Trophoblast cell (in vitro differentiated cells and primary cell): ENCODE measurements at regions not wholly inside any gene's neighbourhood (a gene's known extent, or its start where the extent isn't known, plus 50 kb on each side); places are given as distances from the start of the nearest gene placed in this dataset.

Experiments
- DNase-seq, 2 donors: peaks; one replicate each; pipeline ENCODE4 v3.0.0-alpha.2; 2016
- H2AFZ ChIP-seq: 2 replicates; pipeline ENCODE4 v1.6.1; 2013; ENCODE audit warnings: low read length, moderate library complexity, mild to moderate bottlenecking; ENCODE audit not compliant: insufficient read depth, poor library complexity
- H2AK5ac ChIP-seq: 2 replicates; pipeline ENCODE4 v1.6.1; 2013; ENCODE audit warnings: mild to moderate bottlenecking, low read length
- H2BK120ac ChIP-seq: 2 replicates; pipeline ENCODE4 v1.6.1; 2013; ENCODE audit warnings: low read length, mild to moderate bottlenecking, moderate library complexity; ENCODE audit not compliant: insufficient read depth, poor library complexity
- H2BK12ac ChIP-seq: 2 replicates; pipeline ENCODE4 v1.6.1; 2013; ENCODE audit warnings: mild to moderate bottlenecking, low read length, moderate library complexity
- H2BK5ac ChIP-seq: 2 replicates; pipeline ENCODE4 v1.6.1; 2013; ENCODE audit warnings: low read length, low read depth, moderate library complexity, mild to moderate bottlenecking; ENCODE audit not compliant: poor library complexity
- H3K14ac ChIP-seq: 2 replicates; pipeline ENCODE4 v1.6.1; 2013; ENCODE audit warnings: mild to moderate bottlenecking, low read length
- H3K18ac ChIP-seq: 2 replicates; pipeline ENCODE4 v1.6.1; 2013; ENCODE audit warnings: mild to moderate bottlenecking, low read length
- H3K23ac ChIP-seq: 2 replicates; pipeline ENCODE4 v1.6.1; 2013; ENCODE audit warnings: low read length
- H3K27ac ChIP-seq: 2 replicates; pipeline ENCODE4 v1.5.1; 2013; ENCODE audit warnings: low read depth, mild to moderate bottlenecking, inconsistent platforms, low read length, moderate library complexity
- H3K27me3 ChIP-seq: 2 replicates; pipeline ENCODE4 v1.6.1; 2013; ENCODE audit warnings: inconsistent platforms, mild to moderate bottlenecking, low read length, moderate library complexity; ENCODE audit not compliant: insufficient read depth
- H3K36me3 ChIP-seq, 2 experiments: 1 replicate in 1 of 2; 2 replicates in 1 of 2; pipeline ENCODE4 v1.6.1; 2013; ENCODE audit warnings: low read length in 2 of 2, mild to moderate bottlenecking in 2 of 2, moderate library complexity in 1 of 2; ENCODE audit not compliant: insufficient read depth in 2 of 2, control insufficient read depth in 1 of 2
- H3K4ac ChIP-seq: 2 replicates; pipeline ENCODE4 v1.6.1; 2013; ENCODE audit warnings: low read depth, mild to moderate bottlenecking, low read length, moderate library complexity
- H3K4me1 ChIP-seq, 2 experiments: 1 replicate in 1 of 2; 2 replicates in 1 of 2; pipeline ENCODE4 v1.6.1; 2013; ENCODE audit warnings: low read length in 2 of 2, mild to moderate bottlenecking in 2 of 2, moderate library complexity in 1 of 2; ENCODE audit not compliant: insufficient read depth in 2 of 2, control insufficient read depth in 1 of 2
- H3K4me2 ChIP-seq: 2 replicates; pipeline ENCODE4 v1.6.1; 2013; ENCODE audit warnings: inconsistent platforms, mild to moderate bottlenecking, low read length, moderate library complexity
- H3K4me3 ChIP-seq: 2 replicates; pipeline ENCODE4 v1.5.1; 2013; ENCODE audit warnings: mild to moderate bottlenecking, low read depth, low read length, inconsistent platforms
- H3K79me1 ChIP-seq: one replicate; pipeline ENCODE4 v1.6.1; 2013; ENCODE audit warnings: low read length
- H3K79me2 ChIP-seq: 2 replicates; pipeline ENCODE4 v1.6.1; 2013; ENCODE audit warnings: low read length, mild to moderate bottlenecking; ENCODE audit not compliant: control insufficient read depth, insufficient read depth, poor library complexity
- H3K9ac ChIP-seq: 2 replicates; pipeline ENCODE4 v1.6.1; 2013; ENCODE audit warnings: mild to moderate bottlenecking, low read length
- H3K9me3 ChIP-seq: 2 replicates; pipeline ENCODE4 v1.6.1; 2013; ENCODE audit warnings: low read depth, mild to moderate bottlenecking, control low read depth, inconsistent platforms, low read length; ENCODE audit not compliant: insufficient read depth
- H4K12ac ChIP-seq: 2 replicates; pipeline ENCODE4 v1.6.1; 2013; ENCODE audit warnings: low read depth, mild to moderate bottlenecking, low read length, moderate library complexity
- H4K8ac ChIP-seq: 2 replicates; pipeline ENCODE4 v1.6.1; 2013; ENCODE audit warnings: low read depth, mild to moderate bottlenecking, low read length, moderate library complexity
- H4K91ac ChIP-seq: one replicate; pipeline ENCODE4 v1.6.1; 2013; ENCODE audit warnings: low read depth, mild to moderate bottlenecking, low read length, moderate library complexity
- WGBS: extraction: QIAGEN DNeasy Blood & Tissue Kit; methylation state at CpG from one replicate; pipeline ENCODE4 v1.1.7; 2013; ENCODE audit warnings: missing lambda C conversion rate; ENCODE audit not compliant: insufficient read length, insufficient coverage; ENCODE audit errors: extremely low coverage; 5-methylcytosine and 5-hydroxymethylcytosine counted together

DNA sequence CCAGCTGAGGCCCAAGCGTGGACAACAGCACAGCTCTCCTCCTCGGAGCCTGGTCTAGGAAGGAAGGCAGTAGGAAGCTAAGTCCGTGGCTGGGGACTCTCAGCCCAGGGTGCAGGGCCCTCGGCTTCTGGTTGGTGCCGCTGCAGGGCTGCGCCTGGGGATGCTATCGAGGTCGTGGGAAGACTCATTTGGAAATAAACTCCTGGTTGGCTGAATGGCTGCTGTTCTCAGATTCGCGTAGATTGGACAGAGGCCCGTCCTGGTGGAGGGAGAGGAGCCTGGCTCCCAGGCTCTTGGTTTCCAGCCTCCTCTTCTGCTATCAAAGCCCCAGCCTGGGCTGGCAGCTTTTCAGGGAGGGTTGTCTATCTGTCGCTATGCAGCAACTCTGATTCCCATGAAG, 152.6 kb upstream of the FZD8 start:
- Histone ChIP-seq H2BK120ac (no peak overlapping the region), H3K27me3 (no peaks in the 10 kb centered on the region), H3K9me3 (no peaks in the 10 kb centered on the region), H3K18ac (no peak overlapping the region), H2AK5ac (no peak overlapping the region), H3K4me2 (no peak overlapping the region), H3K23ac (no peak overlapping the region), H3K79me1 (no peaks in the 10 kb centered on the region), H2BK12ac (no peak overlapping the region), H3K27ac (no peak overlapping the region), H3K36me3 (no peaks in the 10 kb centered on the region), H4K8ac (no peak overlapping the region), H3K14ac (no peak overlapping the region), H3K4me1 (peaks cover 2 to 3% of the 10 kb centered on the region in 2 experiments), H4K91ac (no peak overlapping the region), H3K4me3 (no peak overlapping the region), H2BK5ac (no peak overlapping the region), H4K12ac (peak overlapping the region; percentile 7), H3K4ac (no peak overlapping the region), H3K9ac (no peak overlapping the region), H3K79me2 (no peaks in the 10 kb centered on the region), H2AFZ (no peak overlapping the region)
- no CpG with 5 or more reads among the region's 12 CpGs for WGBS
- DNase-seq: no peak

DNA sequence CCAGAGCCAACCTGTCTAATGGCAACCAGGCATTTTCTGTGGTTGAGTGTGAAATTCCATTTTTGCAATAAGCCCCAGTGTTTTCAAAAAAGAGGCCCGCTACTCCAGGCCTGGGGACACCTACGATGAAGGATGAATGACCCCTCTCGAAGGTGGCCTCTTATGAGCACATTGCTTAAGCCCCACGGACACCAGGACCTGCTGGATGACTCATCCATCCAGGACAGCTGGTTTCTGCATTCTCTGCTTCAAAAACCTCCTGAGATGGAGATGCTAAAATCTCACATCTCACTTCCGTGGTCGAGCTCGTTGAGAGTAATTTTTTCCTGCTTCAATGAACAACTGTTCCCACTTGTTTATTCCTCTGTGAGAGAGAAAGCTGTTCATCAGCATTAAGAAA, 150.2 kb upstream of the FZD8 start:
- H3K4ac ChIP-seq: no peak overlapping the region
- peak in 1 of 2 donors; percentile 12 for DNase-seq
- no peaks in the 10 kb centered on the region for H3K27me3 ChIP-seq
- peaks cover 3% of the 10 kb centered on the region for H3K9me3 ChIP-seq
- no peak overlapping the region for H3K14ac ChIP-seq
- no peak overlapping the region for H4K91ac ChIP-seq
- no peaks in the 10 kb centered on the region for H3K36me3 ChIP-seq
- no peak overlapping the region for H3K4me3 ChIP-seq
- no peaks in the 10 kb centered on the region for H3K79me2 ChIP-seq
- H2AK5ac ChIP-seq: no peak overlapping the region
- H2BK12ac ChIP-seq: no peak overlapping the region
- no peak overlapping the region for H3K23ac ChIP-seq
- no peak overlapping the region for H3K18ac ChIP-seq
- no peaks in the 10 kb centered on the region for H3K79me1 ChIP-seq
- no peak overlapping the region for H3K4me2 ChIP-seq
- H4K12ac ChIP-seq: no peak overlapping the region
- peaks cover 2 to 3% of the 10 kb centered on the region in 2 experiments for H3K4me1 ChIP-seq
- H4K8ac ChIP-seq: no peak overlapping the region
- no peak overlapping the region for H2AFZ ChIP-seq
- no peak overlapping the region for H2BK120ac ChIP-seq
- no peak overlapping the region for H3K27ac ChIP-seq
- no peak overlapping the region for H2BK5ac ChIP-seq
- WGBS: no CpG with 5 or more reads among the region's 7 CpGs
- no peak overlapping the region for H3K9ac ChIP-seq

DNA sequence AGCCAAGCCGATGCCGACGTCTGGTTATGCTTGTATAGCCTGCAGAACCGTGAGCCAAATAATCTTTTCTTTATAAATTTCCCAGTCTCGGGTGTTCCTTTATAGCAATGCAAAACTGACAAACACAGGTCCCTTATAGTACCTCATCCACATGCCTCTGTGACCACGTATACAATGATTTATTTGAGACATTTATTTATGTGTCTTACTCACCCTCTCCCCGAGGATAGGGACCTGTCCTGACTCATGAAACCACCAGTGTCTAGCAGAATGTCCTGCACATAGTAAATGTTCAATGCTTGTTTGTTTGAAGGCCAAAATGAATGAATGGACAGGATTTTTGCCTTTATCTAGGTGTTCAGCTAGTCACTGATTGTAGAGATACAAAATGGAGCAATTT, 147.9 kb upstream of the FZD8 start:
- WGBS: no CpG with 5 or more reads among the region's 7 CpGs
- Histone ChIP-seq H3K79me2 (no peaks in the 10 kb centered on the region), H3K27ac (no peak overlapping the region)

DNA sequence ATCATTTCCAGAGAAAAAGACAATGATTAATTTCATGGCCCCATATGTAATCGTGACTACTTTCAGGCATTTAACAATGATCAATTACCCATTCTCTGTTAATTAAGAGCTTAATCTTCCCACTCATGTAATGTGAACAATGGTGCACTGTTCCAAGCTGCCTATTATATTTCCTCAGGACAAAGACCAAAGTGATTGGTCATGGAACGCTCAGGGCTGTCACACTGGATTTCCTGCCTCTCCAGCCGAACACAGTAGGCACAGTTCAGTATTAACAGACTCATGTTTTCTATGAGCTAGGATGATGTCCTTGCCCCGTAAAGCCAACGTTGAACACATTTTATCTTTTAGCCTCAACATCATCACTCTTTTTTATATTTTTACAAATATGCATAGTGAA, 142.7 kb upstream of the FZD8 start:
- Histone ChIP-seq H3K4me3 (no peak overlapping the region), H4K12ac (no peak overlapping the region), H3K79me2 (no peaks in the 10 kb centered on the region), H3K23ac (no peak overlapping the region), H3K4ac (no peak overlapping the region), H3K27ac (no peak overlapping the region), H2BK5ac (no peak overlapping the region), H2AFZ (no peak overlapping the region), H3K14ac (no peak overlapping the region), H3K18ac (no peak overlapping the region), H3K9me3 (peaks cover 8% of the 10 kb centered on the region), H2BK120ac (no peak overlapping the region), H2AK5ac (no peak overlapping the region), H3K9ac (no peak overlapping the region), H3K27me3 (no peaks in the 10 kb centered on the region), H3K4me2 (no peak overlapping the region), H4K8ac (no peak overlapping the region), H4K91ac (no peak overlapping the region), H2BK12ac (no peak overlapping the region), H3K79me1 (no peaks in the 10 kb centered on the region), H3K36me3 (no peaks in the 10 kb centered on the region), H3K4me1 (no peaks in the 10 kb centered on the region)
- no peak for DNase-seq
- no CpG with 5 or more reads among the region's 5 CpGs for WGBS

More for the DNA sequence above, 147.9 kb upstream of the FZD8 start:
- Histone ChIP-seq H3K9ac (no peak overlapping the region), H3K18ac (no peak overlapping the region), H4K12ac (no peak overlapping the region), H3K23ac (no peak overlapping the region), H3K36me3 (no peaks in the 10 kb centered on the region), H3K4ac (no peak overlapping the region), H2AK5ac (no peak overlapping the region), H3K79me1 (no peaks in the 10 kb centered on the region), H2BK12ac (no peak overlapping the region), H4K8ac (no peak overlapping the region), H3K14ac (no peak overlapping the region), H2BK120ac (no peak overlapping the region), H2AFZ (no peak overlapping the region), H3K4me3 (no peak overlapping the region), H3K9me3 (peaks cover 8% of the 10 kb centered on the region), H3K4me1 (peaks cover 0 to 3% of the 10 kb centered on the region in 2 experiments), H3K4me2 (no peak overlapping the region), H4K91ac (no peak overlapping the region), H3K27me3 (no peaks in the 10 kb centered on the region), H2BK5ac (no peak overlapping the region)
- DNase-seq: no peak
